HFFc6 (cell line): ENCODE measurements at regions not wholly inside any gene's neighbourhood (a gene's known extent, or its start where the extent isn't known, plus 50 kb on each side); places are given as distances from the start of the nearest gene placed in this dataset.
A peak's percentile ranks its signal among the peaks of the same experiment; 100 is the strongest.

ENCODE experiments used
- DNase-seq: peaks from one replicate; pipeline ENCODE4 v3.0.0-alpha.2; 2018
- H3K27ac Mint-ChIP-seq: 2 replicates; pipeline ENCODE4 v1.8.0; 2020; ENCODE audit warnings: mild to moderate bottlenecking, mixed read lengths
- H3K27me3 Mint-ChIP-seq: 2 replicates; pipeline ENCODE4 v1.8.0; 2021; ENCODE audit warnings: mild to moderate bottlenecking, moderate library complexity, mixed read lengths; ENCODE audit not compliant: insufficient read depth
- H3K36me3 Mint-ChIP-seq: 2 replicates; pipeline ENCODE4 v1.8.0; 2021; ENCODE audit warnings: low read depth, mixed read lengths
- H3K4me1 Mint-ChIP-seq: 2 replicates; pipeline ENCODE4 v1.8.0; 2020; ENCODE audit warnings: low read depth, mixed read lengths
- H3K4me3 Mint-ChIP-seq: 2 replicates; pipeline ENCODE4 v1.8.0; 2020; ENCODE audit warnings: mild to moderate bottlenecking, moderate library complexity, mixed read lengths
- H3K9me3 Mint-ChIP-seq: 2 replicates; pipeline ENCODE4 v1.8.0; 2020; ENCODE audit warnings: mild to moderate bottlenecking, mixed read lengths
- CTCF ChIP-seq: fragments of 200-600 bp; sonication (generic); IDR thresholded peaks from 2 replicates; pipeline ENCODE4 v1.5.0; 2021; ENCODE audit warnings: antibody characterized with exemption, mild to moderate bottlenecking

GRCh38 chr3:40800343-40800742, 275.6 kb downstream of the ZNF621 start:
- Mint-ChIP-seq H3K4me1 (no peaks in the 10 kb centered on the region), H3K4me3 (no peak overlapping the region), H3K27ac (no peak overlapping the region), H3K9me3 (peaks cover 49% of the 10 kb centered on the region), H3K36me3 (no peaks in the 10 kb centered on the region), H3K27me3 (no peaks in the 10 kb centered on the region)
- no peak for TF ChIP-seq CTCF
- peak; percentile 5 for DNase-seq

GRCh38 chr3:40801284-40801741, 276.6 kb downstream of the ZNF621 start:
- DNase-seq = no peak

GRCh38 chr3:40803311-40803710, 278.6 kb downstream of the ZNF621 start:
- H3K4me1 Mint-ChIP-seq = no peaks in the 10 kb centered on the region
- no peak for TF ChIP-seq CTCF
- no peak overlapping the region for H3K4me3 Mint-ChIP-seq
- H3K9me3 Mint-ChIP-seq = peaks cover 33% of the 10 kb centered on the region
- H3K27ac Mint-ChIP-seq = no peak overlapping the region
- no peaks in the 10 kb centered on the region for H3K27me3 Mint-ChIP-seq
- DNase-seq = no peak
- no peaks in the 10 kb centered on the region for H3K36me3 Mint-ChIP-seq

More at GRCh38 chr3:40801284-40801741, 276.6 kb downstream of the ZNF621 start:
- Mint-ChIP-seq H3K27me3 (no peaks in the 10 kb centered on the region), H3K27ac (no peak overlapping the region), H3K4me1 (no peaks in the 10 kb centered on the region), H3K36me3 (no peaks in the 10 kb centered on the region), H3K4me3 (no peak overlapping the region), H3K9me3 (peaks cover 52% of the 10 kb centered on the region)
- TF ChIP-seq CTCF = no peak

GRCh38 chr3:40805456-40805855, 280.7 kb downstream of the ZNF621 start:
- H3K27ac Mint-ChIP-seq = no peak overlapping the region
- H3K4me3 Mint-ChIP-seq = no peak overlapping the region
- 0 out of 2 replicates have a peak, but pooled peaks cover 2% of the 10 kb centered on the region for H3K27me3 Mint-ChIP-seq
- DNase-seq = no peak
- no peaks in the 10 kb centered on the region for H3K4me1 Mint-ChIP-seq
- peaks cover 40% of the 10 kb centered on the region for H3K9me3 Mint-ChIP-seq
- no peaks in the 10 kb centered on the region for H3K36me3 Mint-ChIP-seq
- no peak for TF ChIP-seq CTCF

GRCh38 chr3:40810813-40811212, 286.1 kb downstream of the ZNF621 start:
- H3K36me3 Mint-ChIP-seq = no peaks in the 10 kb centered on the region
- peaks cover 37% of the 10 kb centered on the region for H3K9me3 Mint-ChIP-seq
- no peak overlapping the region for H3K4me3 Mint-ChIP-seq
- H3K4me1 Mint-ChIP-seq = no peaks in the 10 kb centered on the region
- DNase-seq = no peak
- TF ChIP-seq CTCF = no peak
- H3K27me3 Mint-ChIP-seq = 0 out of 2 replicates have a peak, but pooled peaks cover 2% of the 10 kb centered on the region
- H3K27ac Mint-ChIP-seq = no peak overlapping the region

GRCh38 chr3:40817017-40817416, 292.3 kb downstream of the ZNF621 start:
- no peak for DNase-seq
- Mint-ChIP-seq H3K27me3 (no peaks in the 10 kb centered on the region), H3K4me3 (no peak overlapping the region), H3K36me3 (no peaks in the 10 kb centered on the region), H3K9me3 (peaks cover 16% of the 10 kb centered on the region), H3K4me1 (no peaks in the 10 kb centered on the region), H3K27ac (no peak overlapping the region)
- TF ChIP-seq CTCF = no peak
